ENCODE measurements at regions not wholly inside any gene's neighbourhood (a gene's known extent, or its start where the extent isn't known, plus 50 kb on each side); places are given as distances from the start of the nearest gene placed in this dataset.
A peak's percentile ranks its signal among the peaks of the same experiment; 100 is the strongest.

DNA sequence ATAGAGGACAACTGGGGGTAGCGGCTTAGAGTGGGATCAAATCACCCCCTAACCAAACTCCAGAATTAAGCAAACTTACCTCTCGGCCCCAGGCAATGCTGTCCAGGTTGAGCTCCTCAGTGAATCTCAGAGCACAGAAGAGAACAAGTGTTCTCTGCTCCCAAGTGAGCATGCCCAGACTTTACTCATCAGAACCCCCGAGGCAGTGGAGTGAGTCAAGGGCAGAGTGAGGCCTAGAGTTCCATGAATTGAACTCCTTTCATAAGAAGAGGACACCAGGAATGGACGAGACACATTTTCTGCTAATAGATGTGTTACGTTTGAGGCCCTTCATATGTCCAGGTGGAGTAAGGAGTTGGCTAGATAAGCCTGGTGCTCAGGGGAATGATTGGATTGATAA lies 134.0 kb upstream of the DTNBP1 start:
- DNase-seq (ENCODE audit: low spot score) = no peak

DNA sequence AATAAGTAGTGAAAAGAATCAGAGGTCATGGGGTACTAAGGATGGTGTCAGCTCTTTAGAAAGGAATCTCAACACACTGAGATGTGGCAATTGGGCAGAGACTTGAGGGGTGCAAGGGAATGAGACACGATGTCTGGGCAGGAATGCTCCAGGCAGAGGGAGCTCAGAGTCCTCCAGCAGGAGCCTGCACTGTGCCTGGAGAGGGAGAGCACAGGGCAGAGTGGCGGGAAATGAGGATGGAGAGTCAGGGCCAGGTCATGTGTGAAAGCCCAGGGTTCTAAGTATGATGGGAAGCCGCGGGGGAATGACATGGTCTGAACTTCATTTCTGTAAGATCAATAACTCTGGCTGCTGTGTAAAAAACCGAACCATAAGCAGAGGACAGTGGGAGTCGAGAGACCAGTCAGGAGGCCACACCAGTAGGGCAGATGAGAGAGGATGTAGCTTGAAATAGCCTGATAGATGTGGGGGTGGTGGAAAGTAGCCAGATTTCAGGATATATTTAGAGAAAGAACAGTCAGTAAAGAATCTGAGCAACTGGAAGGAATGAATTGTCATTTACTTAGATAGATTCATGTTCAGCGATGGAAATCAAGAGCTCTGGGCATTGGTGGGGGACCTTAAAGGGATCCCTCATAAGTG lies 133.4 kb upstream of the DTNBP1 start:
- no peak for DNase-seq (ENCODE audit: low spot score)

DNA sequence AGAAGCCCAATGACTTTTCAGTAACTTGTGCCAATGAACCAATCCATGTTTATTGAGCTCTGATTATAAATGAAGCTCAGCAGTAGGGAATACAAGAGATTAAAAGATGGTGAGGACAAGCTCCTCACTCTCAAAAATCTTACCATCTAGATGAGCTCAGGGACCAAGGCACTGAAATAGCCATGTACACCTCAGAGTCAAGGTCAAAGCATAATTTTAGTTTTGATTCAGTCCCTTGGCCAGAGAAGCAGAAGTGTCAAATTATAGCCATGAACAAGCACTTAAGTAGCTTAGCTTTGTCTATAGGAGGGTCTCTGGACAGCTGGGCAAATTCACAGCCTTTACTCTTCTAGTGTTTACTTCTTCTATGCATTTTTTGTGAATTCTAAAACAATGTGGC lies 131.0 kb upstream of the DTNBP1 start:
- no peak for DNase-seq (ENCODE audit: low spot score)

DNA sequence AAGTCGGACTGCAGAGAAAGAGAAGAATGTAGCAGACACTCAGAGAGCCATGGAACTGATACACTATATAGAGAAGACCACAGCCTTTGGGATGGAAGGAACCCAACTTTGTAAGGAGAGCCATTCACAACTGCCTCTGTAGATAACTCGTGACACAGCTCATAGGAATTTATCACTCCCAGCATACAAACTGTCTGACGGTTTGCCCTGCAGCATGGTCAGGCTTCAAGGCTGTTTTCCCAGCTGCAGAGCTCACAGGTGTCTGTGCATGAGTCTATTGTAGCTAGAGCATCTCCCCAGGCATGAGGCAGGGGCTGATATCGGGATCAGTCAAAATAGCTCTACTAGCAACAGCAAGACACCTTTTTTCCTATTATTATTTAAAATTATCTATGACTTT lies 130.5 kb upstream of the DTNBP1 start:
- DNase-seq (ENCODE audit: low spot score) = no peak

DNA sequence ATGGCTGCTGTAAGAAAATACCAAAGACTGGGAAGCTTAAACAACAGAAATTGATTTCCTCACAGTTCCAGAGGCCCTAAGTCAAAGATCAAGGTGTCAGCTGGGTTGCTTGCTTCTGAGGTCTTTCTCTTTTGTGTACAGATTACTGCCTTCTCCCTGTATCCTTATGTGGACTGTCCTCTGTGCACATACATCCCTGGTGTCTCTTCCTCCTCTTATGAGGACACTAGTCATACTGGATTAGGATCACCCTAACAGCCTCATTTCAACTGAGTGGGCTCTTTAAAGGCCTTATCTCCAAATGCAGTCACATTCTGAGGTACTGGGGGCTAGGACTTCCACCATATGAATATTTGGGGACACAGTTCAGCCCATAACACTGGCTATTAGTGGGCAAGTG lies 130.0 kb upstream of the DTNBP1 start:
- DNase-seq (ENCODE audit: low spot score) = no peak

DNA sequence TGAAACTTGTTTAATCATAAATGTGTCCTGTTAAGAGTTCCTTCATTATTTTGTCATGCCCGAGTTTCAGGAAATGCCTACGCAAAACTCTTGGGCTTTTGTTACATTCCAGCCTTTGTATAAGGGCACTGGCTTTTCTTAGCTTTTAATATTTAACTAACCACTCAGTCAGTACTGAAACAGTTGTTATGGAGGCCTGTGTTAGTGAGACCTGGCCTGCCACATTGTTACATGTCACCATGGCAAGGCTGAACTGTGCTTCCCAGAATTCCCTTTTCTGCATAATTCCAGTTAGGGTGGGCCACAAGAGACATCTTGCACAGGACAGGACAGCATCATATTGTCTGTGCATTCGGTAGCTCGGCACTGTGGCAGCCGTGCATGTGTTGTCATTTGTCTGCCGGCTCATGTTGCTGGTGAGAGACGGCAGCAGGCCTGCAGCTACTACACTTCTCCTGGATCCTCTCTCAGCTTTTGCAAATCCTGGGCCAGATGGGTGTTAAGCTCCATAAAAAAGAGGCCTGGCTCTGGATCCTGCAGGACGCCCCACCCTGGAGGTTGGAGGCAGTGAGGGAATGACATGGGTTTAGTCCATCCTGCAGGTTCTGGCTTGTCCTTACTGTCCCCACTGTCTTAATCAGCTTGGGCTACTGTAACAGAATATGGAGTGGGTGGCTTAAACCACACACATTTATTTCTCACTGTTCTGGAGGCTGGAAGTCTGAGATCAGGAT lies 128.8 kb upstream of the DTNBP1 start:
- DNase-seq (ENCODE audit: low spot score) = no peak

DNA sequence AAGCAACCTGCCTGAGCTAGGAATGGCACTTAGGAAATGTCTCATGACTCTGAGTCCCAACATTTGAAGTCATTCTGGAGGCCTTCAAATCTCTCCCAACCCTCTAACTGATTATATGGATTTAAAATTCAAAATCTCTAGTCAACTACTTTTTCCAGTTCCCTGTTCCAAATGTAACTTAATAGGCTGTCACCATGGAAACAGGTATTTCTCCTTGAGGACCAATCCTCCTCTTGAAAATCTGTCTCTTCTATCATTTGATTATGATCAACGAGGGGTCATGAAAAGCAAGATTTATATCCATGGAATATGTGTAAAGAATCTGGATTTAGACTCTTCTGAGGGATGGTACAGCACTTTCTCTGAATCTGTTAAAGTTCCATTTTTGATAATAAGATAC lies 127.3 kb upstream of the DTNBP1 start:
- DNase-seq (ENCODE audit: low spot score) = no peak

DNA sequence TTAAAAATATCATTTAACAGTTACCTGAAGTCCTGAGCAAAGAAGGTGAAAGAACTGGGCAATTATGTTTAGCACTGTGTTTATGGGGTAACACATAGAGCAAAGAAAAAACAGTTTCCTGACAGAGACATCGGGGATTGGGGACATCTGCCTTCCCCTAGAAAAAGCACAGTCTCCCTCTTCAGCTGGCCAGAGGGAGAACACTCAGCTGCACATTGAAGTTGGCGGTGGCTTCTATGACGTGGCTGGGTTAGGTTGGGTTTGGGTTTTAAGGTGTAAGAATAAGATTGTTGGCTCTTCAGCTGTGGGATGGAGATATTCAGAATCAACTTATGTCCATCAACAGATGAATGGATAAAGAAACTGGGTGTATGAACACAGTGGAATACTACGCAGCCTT lies 124.0 kb upstream of the DTNBP1 start:
- DNase-seq (ENCODE audit: low spot score) = no peak

DNA sequence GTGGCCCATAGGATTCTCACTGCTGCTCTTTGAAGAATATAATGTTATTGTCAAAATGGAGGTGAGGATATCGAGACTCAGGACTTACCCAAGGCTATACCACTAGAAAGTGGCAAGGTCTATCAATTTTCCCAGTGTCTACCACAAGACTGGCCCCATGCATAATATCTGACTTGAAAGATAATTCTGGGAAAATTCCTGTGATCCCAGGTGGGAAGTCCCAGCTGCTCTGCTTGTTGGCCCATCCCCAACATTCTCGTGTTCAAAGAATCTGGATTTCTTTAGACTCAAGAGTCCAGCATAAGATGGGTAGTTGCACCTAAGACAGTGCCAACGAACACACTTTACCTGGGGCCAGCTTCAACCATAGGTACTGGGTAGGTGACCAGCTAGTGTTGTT lies 120.7 kb upstream of the DTNBP1 start:
- no peak for DNase-seq (ENCODE audit: low spot score)

DNA sequence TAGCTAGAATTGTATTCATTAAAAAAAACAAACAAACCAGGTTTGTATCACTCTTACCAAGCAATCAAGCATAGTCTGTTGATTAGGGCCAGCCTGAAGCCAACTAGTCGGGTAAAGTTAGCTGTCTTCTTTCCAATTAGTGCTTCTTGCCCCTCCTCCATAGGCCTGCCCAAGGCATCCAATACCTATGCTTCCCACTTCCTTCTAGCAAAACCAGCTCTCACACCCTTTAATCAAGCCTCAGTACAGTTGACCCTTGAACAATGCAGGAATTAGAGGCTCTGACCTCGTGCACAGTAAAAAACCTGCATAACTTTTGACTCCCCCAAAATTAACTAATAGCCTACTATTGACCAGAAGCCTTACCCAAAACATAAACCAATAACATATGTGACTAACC lies 119.1 kb upstream of the DTNBP1 start:
- DNase-seq (ENCODE audit: low spot score) = no peak

DNA sequence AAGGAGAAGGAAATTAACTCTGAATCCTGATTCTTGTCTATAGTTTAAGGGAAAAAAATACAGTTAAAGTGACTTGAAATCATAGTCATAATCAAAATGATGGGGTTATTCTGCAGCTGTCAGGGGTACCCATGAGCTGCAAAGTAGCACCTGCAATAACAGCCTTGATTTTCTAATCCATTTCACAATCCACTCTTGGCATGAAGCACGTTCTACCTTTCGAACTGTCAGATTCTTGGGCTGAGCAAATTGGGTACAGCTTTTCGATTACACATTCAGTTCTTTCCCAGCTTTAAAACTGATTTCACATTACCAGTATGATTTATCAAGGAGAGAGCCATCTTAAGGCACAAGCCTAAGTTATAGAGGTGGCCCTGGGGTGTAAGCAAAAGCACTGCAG lies 118.5 kb upstream of the DTNBP1 start:
- DNase-seq (ENCODE audit: low spot score) = no peak

DNA sequence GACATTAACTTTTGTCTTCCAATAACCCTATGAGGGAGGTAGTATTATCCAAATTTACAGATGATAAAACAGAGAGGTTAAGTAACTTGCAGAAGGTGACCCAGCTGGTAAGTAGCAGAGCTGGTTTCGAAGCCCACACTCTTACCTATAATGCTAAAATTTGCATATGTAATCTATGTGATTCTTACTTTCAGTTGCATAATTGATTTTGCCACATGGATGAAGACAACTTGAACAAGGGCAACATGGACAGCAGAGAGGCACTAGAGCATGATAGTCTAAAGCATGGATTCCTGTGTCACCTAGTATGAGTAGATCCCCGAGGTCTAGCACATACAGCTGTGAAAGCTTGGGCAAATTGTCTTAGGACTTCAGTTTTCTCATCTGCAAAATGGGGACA lies 117.6 kb upstream of the DTNBP1 start:
- no peak for DNase-seq (ENCODE audit: low spot score)

DNA sequence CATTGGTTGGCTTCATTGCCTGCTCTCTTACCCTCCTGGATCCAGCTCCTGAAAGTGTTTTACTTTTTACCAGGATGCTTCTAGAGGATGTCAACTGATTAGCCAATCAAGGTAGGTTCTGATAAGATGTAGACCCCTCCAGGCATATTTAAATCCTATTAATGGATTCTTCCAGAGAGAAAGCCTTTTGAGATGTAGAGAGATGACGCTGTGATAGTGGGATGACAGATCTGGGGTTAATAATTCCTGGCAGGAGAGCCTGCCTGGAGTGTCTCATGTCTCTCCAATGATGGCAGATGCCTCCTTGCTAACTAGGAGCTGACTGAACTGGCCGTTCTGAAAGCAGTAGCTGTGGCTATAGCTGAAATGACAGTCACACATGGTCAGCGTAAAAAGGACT lies 116.9 kb upstream of the DTNBP1 start:
- DNase-seq (ENCODE audit: low spot score) = no peak

DNA sequence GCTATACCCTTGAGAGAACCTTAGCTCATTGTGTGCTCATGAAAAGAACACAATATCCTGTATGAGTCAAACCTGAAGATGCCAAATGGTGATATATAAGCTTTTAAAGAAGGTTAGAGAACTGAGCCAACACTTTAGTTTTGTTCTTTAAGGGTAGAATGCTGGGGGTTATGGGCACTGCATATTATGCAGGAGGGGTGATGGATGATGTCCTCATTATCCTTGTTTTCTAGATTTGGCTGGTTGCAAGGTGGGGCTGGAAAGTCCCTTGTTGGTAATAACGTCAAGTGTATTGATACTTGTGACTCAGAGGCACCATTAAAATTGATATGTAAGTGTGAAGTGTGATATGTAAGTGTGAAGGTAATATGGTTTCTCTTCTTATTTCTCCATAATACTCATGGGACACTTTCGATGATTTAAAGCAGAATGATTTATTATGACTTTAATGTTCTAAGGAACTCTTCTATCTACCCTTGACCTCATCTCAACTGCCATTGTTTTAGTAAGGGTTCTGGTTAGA lies 113.7 kb upstream of the DTNBP1 start:
- DNase-seq (ENCODE audit: low spot score) = no peak

DNA sequence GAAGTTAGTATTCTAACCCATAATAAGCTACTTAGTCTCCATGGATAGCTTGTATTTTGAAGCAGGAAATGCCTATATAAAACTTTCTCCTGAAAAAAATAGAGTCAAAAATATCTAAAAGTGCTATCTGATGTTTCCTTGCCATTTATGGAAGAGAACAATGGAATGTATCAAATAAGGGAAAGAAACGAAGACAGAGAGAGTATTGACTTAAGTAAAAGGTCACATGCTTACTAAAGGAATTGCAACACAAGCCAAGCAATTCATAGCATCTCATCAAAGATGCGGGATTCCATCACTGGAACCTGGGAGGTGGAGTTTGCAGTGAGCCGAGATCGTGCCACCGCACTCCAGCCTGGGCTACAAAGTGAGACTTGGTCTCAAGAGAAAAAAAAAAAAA lies 112.9 kb upstream of the DTNBP1 start:
- no peak for DNase-seq (ENCODE audit: low spot score)

DNA sequence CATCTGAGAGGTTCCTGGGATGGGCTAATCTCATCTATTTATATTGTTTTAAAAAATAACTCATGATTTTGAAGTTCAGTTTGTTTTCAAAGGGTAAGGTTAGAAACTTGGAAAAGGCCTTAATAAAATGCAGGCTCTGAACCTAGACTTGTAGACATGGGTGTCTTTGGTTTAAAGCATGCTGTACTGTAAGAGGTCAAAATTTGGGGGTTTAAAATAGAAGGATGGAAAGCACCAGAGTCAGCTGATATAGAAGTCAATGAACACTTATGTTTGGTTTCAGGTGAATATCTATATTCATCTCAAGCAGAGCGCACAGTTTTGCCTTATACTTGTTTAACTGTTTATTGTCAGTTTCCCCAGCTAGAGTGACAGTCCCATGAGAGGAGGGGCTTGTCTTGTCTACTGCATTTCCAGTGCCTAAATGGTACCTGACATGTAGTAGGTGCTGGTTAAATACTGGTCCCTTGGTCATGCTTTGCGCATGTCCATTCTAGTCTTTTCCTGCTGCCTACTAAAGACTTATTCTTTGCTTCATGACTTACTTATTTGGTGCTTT lies 112.3 kb upstream of the DTNBP1 start:
- DNase-seq (ENCODE audit: low spot score) = no peak

DNA sequence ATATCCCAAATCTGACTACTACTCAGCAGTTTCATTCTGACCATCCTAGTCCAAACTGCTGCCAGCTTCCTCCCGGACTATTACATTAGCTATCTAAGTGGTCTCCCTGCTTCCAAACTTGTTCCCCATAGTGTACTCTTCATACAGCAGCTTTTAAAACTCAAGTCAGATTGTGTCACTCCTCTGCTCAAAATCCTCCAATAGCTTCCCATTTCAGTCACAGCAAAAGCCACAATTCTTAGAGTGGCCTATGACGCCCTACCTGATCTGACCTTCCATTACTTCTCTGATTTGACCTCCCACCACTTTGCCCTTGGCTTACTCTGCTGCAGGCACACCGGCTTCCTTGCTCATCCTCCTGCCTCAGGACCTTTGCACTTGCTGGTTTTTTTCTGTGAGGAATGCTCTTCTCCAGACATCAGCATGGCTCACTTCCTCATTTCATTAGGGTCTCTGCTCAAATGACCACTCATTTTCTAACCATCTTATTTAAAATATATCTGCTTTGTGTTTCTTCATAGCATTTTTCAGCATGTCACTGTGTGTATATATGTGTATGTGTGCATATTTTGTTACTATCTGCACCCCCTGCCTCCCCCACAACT lies 111.1 kb upstream of the DTNBP1 start:
- no peak for DNase-seq (ENCODE audit: low spot score)

DNA sequence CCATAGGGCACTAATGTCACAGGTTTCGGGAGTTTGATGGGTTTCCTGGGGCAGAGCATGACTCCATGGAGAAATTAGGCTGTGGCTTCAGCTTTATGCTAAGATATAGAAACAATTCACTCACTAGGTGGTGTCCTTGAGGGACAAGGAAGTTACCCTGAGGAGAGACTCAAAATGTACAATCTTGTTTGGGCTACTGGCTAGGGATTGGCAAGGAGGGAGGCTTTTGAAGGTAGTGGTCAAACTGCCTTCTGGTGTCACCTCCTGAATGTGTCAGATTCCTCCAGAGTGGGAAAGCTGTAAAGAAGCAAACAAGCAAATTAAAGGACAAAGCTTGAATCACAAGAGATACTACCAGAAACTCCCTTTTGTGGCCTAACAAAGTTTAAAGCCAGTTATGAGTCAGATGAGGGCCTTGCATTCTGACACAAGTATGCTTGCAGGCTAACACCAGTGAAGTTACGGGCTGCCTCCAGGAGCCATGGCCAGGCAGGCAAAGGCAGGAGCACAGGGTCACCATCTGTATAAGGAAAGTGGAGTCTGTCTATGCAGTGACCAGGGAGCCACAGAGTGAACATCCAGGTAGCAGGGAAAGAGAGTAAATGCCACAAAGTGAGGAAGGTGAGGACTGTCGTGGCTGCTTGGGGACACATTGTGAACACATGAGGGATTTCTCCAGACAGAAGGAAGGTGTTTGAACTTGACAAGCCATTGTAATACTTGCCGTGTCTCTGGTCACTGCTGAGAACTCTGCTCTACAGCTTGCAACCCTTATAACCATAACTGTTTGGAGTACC lies 107.7 kb upstream of the DTNBP1 start:
- DNase-seq (ENCODE audit: low spot score) = no peak

DNA sequence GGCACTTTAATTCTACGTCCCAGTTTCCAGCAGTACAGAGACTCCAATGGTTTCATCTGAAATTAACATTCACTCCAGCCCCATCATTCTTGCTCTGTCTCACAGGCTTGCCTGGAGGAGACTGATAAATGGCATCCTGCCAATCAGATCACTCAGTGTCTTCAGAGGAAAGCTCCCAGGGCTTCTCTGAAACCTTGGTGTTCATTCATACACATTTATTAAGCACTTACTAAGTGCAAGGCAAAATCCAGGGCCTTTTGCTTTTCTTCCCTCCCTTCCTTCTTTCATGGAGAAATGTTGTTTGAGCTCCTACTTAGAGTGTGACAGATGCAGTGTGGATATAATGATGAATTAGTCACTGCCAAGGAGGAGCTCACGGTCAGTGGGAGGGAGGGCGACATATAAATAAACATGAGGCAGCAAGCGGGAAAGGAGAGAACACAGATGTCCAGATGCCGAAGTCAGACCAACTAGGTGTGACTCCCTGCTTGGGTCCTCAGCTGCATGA lies 106.7 kb upstream of the DTNBP1 start:
- peak; percentile 10 for DNase-seq (ENCODE audit: low spot score)

DNA sequence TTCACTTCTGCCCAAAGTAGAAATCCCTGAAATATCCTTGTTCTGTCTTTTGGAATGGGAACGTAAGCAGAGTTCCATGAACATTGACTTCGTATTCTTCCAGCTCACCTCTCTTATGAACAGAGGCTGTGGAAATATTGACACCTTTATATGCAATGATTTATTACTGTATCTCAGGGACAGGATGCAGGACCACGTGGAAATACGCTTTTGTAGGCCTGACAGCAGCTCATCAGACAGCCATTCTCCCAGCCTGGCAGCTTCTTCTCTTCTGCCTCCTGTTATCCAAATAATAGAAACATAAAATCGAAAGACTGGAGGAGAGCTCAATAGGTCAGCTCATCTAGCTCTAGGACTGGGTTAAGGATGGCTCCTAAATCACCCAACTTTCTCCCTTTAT lies 106.2 kb upstream of the DTNBP1 start:
- DNase-seq (ENCODE audit: low spot score) = no peak

DNA sequence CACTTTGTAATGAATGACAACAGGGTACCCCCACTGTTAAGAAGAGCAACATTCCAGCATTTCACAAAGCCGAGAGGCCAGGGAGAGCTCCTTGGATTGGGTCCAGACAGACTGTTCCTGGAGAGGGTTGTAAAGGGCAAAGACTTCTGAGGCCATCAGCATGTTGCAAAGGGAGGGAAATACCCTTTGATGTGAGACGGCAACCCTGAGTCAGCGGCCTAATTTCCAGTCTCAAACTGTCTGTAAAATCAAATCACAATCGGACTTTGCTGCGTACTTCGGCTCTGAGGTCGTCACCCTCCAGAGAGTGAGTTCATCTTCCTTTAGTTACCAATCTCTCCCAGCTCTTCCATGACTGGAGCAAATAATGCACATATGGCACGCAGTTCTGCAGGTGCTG lies 101.0 kb upstream of the DTNBP1 start:
- DNase-seq (ENCODE audit: low spot score) = no peak

DNA sequence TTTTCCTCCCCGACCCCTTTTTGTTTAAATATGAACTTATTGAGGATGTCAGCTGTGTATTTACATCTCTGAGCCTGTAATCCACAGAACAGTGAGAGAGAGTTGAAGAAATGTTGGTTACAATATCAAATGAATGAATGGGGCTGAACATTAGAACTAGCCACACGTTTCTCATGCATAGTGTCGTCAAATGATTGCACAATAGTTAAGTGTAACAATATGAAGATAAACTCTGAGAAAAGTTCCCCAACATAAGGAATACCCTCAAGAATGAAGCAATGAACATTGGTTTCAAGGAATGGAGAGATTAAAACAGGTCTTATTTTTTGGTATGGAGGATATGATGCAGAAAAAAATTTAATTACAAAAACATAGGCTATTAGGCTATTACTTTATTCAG lies 100.5 kb upstream of the DTNBP1 start:
- no peak for DNase-seq (ENCODE audit: low spot score)

Data from hematopoietic multipotent progenitor cell treated with erythropoietin and hydrocortisone succinate and interleukin-3 and kit ligand, for 15 days (in vitro differentiated cells).